Liver (tissue), 8 donors: ENCODE measurements at regions not wholly inside any gene's neighbourhood (a gene's known extent, or its start where the extent isn't known, plus 50 kb on each side); places are given as distances from the start of the nearest gene placed in this dataset.

Source experiments
- DNase-seq: peaks from one replicate; pipeline ENCODE4 v3.0.0-alpha.2; 2017; ENCODE audit warnings: low spot score
- H3K27ac ChIP-seq, 2 donors: one replicate each; pipeline ENCODE4 v1.7.0; 2013; ENCODE audit warnings: inconsistent platforms in 2 of 2, low read length in 2 of 2, control low read depth in 1 of 2, low read depth in 1 of 2, mild to moderate bottlenecking in 1 of 2
- H3K27me3 ChIP-seq, 4 donors: one replicate each; pipeline versions ENCODE4 v1.6.1 to v1.7.0; 2013; ENCODE audit warnings: low read length in 3 of 4, inconsistent platforms in 1 of 4, mild to moderate bottlenecking in 1 of 4, moderate library complexity in 1 of 4; ENCODE audit not compliant: control insufficient read depth in 4 of 4, insufficient read depth in 4 of 4
- H3K36me3 ChIP-seq, 4 donors: one replicate each; pipeline versions ENCODE4 v1.6.1 to v1.7.0; 2013; ENCODE audit warnings: low read length in 3 of 4, mild to moderate bottlenecking in 3 of 4, low read depth in 1 of 4, moderate library complexity in 1 of 4; ENCODE audit not compliant: control insufficient read depth in 4 of 4, insufficient read depth in 3 of 4
- H3K4me1 ChIP-seq, 4 donors: one replicate each; pipeline versions ENCODE4 v1.6.1 to v1.7.0; 2013; ENCODE audit warnings: low read length in 3 of 4, mild to moderate bottlenecking in 3 of 4, moderate library complexity in 1 of 4; ENCODE audit not compliant: control insufficient read depth in 4 of 4, insufficient read depth in 4 of 4
- H3K4me3 ChIP-seq, 3 donors: one replicate each; pipeline versions ENCODE4 v1.6.1 to v1.7.0; 2013; ENCODE audit warnings: low read length in 3 of 3, control low read depth in 1 of 3, low read depth in 1 of 3, mild to moderate bottlenecking in 1 of 3
- H3K9ac ChIP-seq, 2 donors: one replicate each; pipeline ENCODE4 v1.7.0; 2013; ENCODE audit warnings: low read length in 2 of 2, mild to moderate bottlenecking in 2 of 2, moderate library complexity in 2 of 2, control low read depth in 1 of 2, low read depth in 1 of 2
- H3K9me3 ChIP-seq, 4 donors: one replicate each; pipeline versions ENCODE4 v1.6.1 to v1.7.0; 2013; ENCODE audit warnings: low read length in 3 of 4; ENCODE audit not compliant: control insufficient read depth in 4 of 4
- CTCF ChIP-seq: fragments of 150-350 bp; IDR thresholded peaks from 2 replicates; pipeline ENCODE4 v1.5.1; 2017; ENCODE audit warnings: improper control_type of control experiment, low read depth, low read length; ENCODE audit not compliant: missing input control
- EGR1 ChIP-seq, 2 donors: IDR thresholded peaks; 2 replicates each; pipeline ENCODE4 v1.6.1; 2016 to 2018; ENCODE audit warnings: antibody characterized with exemption in 2 of 2, low read depth in 2 of 2
- FOXA1 ChIP-seq: IDR thresholded peaks from 2 replicates; pipeline ENCODE4 v1.6.1; 2016; ENCODE audit warnings: antibody characterized with exemption
- FOXA2 ChIP-seq: IDR thresholded peaks from 2 replicates; pipeline ENCODE4 v1.6.1; 2016; ENCODE audit warnings: antibody characterized with exemption
- GABPA ChIP-seq, 2 donors: IDR thresholded peaks in 1 of 2; conservative IDR thresholded peaks in 1 of 2; 2 replicates each; pipeline ENCODE4 v1.6.1; 2016; ENCODE audit warnings: antibody characterized with exemption in 2 of 2, mild to moderate bottlenecking in 1 of 2, moderate library complexity in 1 of 2
- HNF4A ChIP-seq, 2 donors: conservative IDR thresholded peaks; 2 replicates each; pipeline ENCODE4 v1.6.1; 2016; ENCODE audit warnings: antibody characterized with exemption in 2 of 2, mild to moderate bottlenecking in 2 of 2
- HNF4G ChIP-seq: IDR thresholded peaks from 2 replicates; pipeline ENCODE4 v1.6.1; 2016; ENCODE audit warnings: antibody characterized with exemption
- NR2F2 ChIP-seq: IDR thresholded peaks from 2 replicates; pipeline ENCODE4 v1.6.1; 2016; ENCODE audit warnings: antibody characterized with exemption
- RAD21 ChIP-seq, 2 donors: IDR thresholded peaks; 2 replicates each; pipeline ENCODE4 v1.6.1; 2016; ENCODE audit warnings: antibody characterized with exemption in 2 of 2, mild to moderate bottlenecking in 2 of 2
- REST ChIP-seq: IDR thresholded peaks from 2 replicates; pipeline ENCODE4 v1.6.1; 2016; ENCODE audit warnings: antibody characterized with exemption, mild to moderate bottlenecking
- TAF1 ChIP-seq: conservative IDR thresholded peaks from 2 replicates; pipeline ENCODE4 v1.6.1; 2016; ENCODE audit warnings: antibody characterized with exemption, mild to moderate bottlenecking
- YY1 ChIP-seq: IDR thresholded peaks from 2 replicates; pipeline ENCODE4 v1.6.1; 2016; ENCODE audit warnings: antibody characterized with exemption, mild to moderate bottlenecking
- whole genome bisulfite sequencing: extraction: QIAGEN DNeasy Blood & Tissue Kit; methylation state at CpG from one replicate; pipeline ENCODE4 v1.1.7; 2013; 5-methylcytosine and 5-hydroxymethylcytosine counted together
- TF ChIP-seq, protein P1 (sequence below): IDR thresholded peaks from 2 replicates; pipeline ENCODE4 v1.6.1; 2016; ENCODE audit warnings: antibody characterized with exemption
- TF ChIP-seq, protein P2 (sequence below): IDR thresholded peaks from 2 replicates; pipeline ENCODE4 v1.6.1; 2016; ENCODE audit warnings: antibody characterized with exemption
- donor health status: healthy.
- donor health status: healthy.
- donor health status: healthy.
- donor health status: healthy.
- donor health status: healthy.

DNA sequence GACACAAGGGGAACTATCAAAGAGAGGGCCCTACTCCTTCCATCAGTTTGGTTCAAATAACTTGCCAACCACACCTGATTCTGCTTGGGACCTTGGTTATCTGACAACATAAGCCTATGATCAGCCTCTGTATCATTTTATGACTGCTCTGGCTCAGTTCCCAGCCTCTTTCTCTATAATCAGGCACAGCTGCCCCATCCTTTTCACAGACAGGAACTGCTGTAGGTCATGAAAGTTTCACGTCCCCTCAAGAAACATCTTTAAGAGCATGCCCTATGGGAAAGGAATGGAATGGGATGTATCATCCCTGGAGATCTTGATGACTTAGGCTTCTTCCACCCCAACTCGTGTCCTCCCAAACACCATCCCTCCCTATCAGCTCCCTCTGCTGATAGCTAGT lies 243.4 kb downstream of the AR start (continued):
- TF ChIP-seq, protein P1, sequence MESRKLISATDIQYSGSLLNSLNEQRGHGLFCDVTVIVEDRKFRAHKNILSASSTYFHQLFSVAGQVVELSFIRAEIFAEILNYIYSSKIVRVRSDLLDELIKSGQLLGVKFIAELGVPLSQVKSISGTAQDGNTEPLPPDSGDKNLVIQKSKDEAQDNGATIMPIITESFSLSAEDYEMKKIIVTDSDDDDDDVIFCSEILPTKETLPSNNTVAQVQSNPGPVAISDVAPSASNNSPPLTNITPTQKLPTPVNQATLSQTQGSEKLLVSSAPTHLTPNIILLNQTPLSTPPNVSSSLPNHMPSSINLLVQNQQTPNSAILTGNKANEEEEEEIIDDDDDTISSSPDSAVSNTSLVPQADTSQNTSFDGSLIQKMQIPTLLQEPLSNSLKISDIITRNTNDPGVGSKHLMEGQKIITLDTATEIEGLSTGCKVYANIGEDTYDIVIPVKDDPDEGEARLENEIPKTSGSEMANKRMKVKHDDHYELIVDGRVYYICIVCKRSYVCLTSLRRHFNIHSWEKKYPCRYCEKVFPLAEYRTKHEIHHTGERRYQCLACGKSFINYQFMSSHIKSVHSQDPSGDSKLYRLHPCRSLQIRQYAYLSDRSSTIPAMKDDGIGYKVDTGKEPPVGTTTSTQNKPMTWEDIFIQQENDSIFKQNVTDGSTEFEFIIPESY = no peak
- TF ChIP-seq FOXA1 (no peak), FOXA2 (no peak), REST (no peak), EGR1 (IDR thresholded peaks at IDR 0.05; ENCODE audit: low read depth in 2 of 2) (no peak), NR2F2 (no peak), RAD21 (IDR thresholded peaks at IDR 0.05) (no peak)

DNA sequence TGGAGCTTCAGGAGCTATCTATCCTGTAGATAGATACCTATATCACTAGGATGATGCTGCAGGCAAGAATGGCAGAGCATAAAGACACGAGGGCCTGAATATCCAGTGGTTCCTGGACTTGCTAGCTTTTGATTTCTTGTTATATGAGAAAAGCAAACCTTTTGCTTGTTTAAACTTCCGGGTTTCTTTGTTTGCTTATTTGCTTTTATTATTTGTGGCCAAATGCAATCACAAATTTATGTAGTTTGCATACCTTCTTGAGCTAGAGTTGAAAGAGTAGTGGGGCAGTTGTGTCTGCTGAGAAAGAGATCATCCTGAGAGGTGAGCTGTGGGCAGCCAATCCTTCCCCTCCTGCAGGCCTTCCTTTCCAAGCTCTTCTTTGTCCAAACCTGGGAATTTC lies 245.7 kb downstream of the AR start:
- 59% methylated on average over 2 of the region's 2 CpGs for WGBS
- H3K27ac ChIP-seq = no peak overlapping the region
- H3K27me3 ChIP-seq = peaks cover 0 to 2% (median 0%) of the 10 kb centered on the region in 4 donors
- no peak for DNase-seq
- no peaks in the 10 kb centered on the region for H3K36me3 ChIP-seq
- H3K4me1 ChIP-seq = no peaks in the 10 kb centered on the region
- TF ChIP-seq TAF1 (no peak), GABPA (IDR thresholded peaks at IDR 0.05 in 1 of 2, conservative IDR thresholded peaks at IDR 0.05 in 1 of 2) (no peak), CTCF (no peak), FOXA1 (no peak), YY1 (no peak), HNF4A (conservative IDR thresholded peaks at IDR 0.05) (no peak), HNF4G (no peak)
- TF ChIP-seq, protein P2, sequence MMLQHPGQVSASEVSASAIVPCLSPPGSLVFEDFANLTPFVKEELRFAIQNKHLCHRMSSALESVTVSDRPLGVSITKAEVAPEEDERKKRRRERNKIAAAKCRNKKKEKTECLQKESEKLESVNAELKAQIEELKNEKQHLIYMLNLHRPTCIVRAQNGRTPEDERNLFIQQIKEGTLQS = no peak
- TF ChIP-seq, protein P1 = no peak
- no peak overlapping the region for H3K9ac ChIP-seq
- peaks cover 0 to 2% (median under 1%) of the 10 kb centered on the region in 4 donors for H3K9me3 ChIP-seq
- H3K4me3 ChIP-seq = no peak overlapping the region
